HFF-Myc (cell line): ENCODE measurements at regions not wholly inside any gene's neighbourhood (a gene's known extent, or its start where the extent isn't known, plus 50 kb on each side); places are given as distances from the start of the nearest gene placed in this dataset.
"Not testable (repeated sequence)": the region's sequence is repeated elsewhere in the genome, so short reads cannot be mapped to it uniquely, and the experiment has no call there.

Experiments used
- DNase-seq: peaks from one replicate; pipeline ENCODE4 v3.0.0-alpha.2; 2011; ENCODE audit warnings: low read depth; ENCODE audit errors: extremely low read depth
- H3K4me3 ChIP-seq: replicated peaks from 2 replicates; pipeline ENCODE4 v1.5.1; 2011; ENCODE audit warnings: low read depth, mild to moderate bottlenecking, control low read depth, low read length
- TF ChIP-seq, protein P1 (sequence below): IDR thresholded peaks from 2 replicates; pipeline ENCODE4 v1.5.1; 2012; ENCODE audit warnings: mild to moderate bottlenecking, low read depth, low read length, control low read depth; ENCODE audit errors: missing control alignments

DNA sequence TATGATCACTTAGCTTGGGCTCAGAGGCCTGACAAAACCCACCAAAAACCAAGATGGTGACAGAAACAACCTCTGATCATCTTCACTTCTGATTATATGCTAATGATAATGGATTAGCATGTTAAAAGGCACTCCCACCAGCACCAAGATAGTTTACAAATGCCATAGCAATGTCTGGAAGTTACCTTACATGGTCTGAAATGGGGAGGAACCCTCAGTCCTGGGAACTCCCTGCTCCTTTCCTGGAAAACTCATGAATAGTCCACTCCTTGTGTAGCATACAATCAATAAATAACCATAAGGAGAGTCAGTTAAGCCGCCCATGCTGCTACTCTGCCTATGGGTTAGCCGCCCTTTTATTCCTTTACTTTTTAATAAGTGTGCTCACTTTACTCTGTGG is 120.0 kb upstream of the HS3ST4 start:
- H3K4me3 ChIP-seq, result no peak overlapping the region
- TF ChIP-seq, protein P1, sequence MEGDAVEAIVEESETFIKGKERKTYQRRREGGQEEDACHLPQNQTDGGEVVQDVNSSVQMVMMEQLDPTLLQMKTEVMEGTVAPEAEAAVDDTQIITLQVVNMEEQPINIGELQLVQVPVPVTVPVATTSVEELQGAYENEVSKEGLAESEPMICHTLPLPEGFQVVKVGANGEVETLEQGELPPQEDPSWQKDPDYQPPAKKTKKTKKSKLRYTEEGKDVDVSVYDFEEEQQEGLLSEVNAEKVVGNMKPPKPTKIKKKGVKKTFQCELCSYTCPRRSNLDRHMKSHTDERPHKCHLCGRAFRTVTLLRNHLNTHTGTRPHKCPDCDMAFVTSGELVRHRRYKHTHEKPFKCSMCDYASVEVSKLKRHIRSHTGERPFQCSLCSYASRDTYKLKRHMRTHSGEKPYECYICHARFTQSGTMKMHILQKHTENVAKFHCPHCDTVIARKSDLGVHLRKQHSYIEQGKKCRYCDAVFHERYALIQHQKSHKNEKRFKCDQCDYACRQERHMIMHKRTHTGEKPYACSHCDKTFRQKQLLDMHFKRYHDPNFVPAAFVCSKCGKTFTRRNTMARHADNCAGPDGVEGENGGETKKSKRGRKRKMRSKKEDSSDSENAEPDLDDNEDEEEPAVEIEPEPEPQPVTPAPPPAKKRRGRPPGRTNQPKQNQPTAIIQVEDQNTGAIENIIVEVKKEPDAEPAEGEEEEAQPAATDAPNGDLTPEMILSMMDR, result no peak
- no peak for DNase-seq

DNA sequence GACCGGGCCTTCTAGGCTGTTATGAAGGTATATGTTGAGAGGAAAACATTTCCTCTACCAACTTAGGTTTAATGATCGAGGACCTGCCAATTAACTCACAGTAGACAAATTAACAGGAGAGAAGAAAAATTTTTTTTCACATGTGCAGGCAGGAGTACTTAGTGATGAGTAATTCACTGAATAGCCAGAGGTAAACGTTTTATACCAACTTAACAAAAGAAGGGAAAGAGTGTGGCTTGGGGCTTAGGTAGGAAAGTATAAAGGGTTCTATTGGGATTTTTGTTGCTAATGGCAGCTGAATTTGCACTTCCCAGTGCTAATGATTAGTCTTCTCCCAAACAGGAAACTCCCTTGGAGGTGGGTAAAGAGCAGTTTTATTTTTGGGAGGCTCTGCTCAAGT is 121.6 kb upstream of the HS3ST4 start:
- no peak overlapping the region for H3K4me3 ChIP-seq
- TF ChIP-seq, protein P1, result no peak
- no peak for DNase-seq

- TF ChIP-seq, protein P1, result no peak
- no peak overlapping the region for H3K4me3 ChIP-seq
- no peak for DNase-seq
Measured at GRCh38 chr16:25568991-25569390, 122.8 kb upstream of the HS3ST4 start.

- TF ChIP-seq, protein P1, result no peak
- no peak for DNase-seq
Measured at GRCh38 chr16:25566183-25566582, 125.6 kb upstream of the HS3ST4 start.

DNA sequence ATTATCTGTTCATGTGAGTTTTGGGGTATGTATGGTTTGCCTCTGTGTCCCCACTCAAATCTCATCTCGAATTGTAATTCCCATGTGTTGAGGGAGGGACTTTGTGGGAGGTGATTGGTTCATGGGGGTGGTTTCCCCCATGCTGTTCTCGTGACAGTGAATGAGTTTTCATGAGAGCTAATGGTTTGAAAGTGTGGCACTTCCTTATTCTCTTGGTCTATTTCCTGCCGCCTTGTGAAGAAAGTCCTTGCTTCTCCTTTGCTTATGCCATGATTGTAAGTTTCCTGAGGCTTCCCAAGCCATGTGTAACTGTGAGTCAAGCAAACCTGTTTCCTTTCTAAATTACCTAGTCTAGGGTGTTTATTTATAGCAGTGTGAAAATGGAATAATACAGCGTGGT is 128.1 kb upstream of the HS3ST4 start:
- no peak overlapping the region for H3K4me3 ChIP-seq
- TF ChIP-seq, protein P1, result no peak
- no peak for DNase-seq

More at GRCh38 chr16:25566183-25566582, 125.6 kb upstream of the HS3ST4 start:
- no peak overlapping the region for H3K4me3 ChIP-seq

- DNase-seq, H3K4me3 ChIP-seq: not testable (repeated sequence)
Measured at GRCh38 chr16:25561723-25562122, 130.0 kb upstream of the HS3ST4 start.

- not testable (repeated sequence) for DNase-seq, H3K4me3 ChIP-seq
Measured at GRCh38 chr16:25556968-25557312, 134.8 kb upstream of the HS3ST4 start.

GRCh38 chr16:25556289-25556967 is 135.3 kb upstream of the HS3ST4 start:
- H3K4me3 ChIP-seq, DNase-seq: not testable (repeated sequence)
